GM12878 (cell line): ENCODE measurements at regions not wholly inside any gene's neighbourhood (a gene's known extent, or its start where the extent isn't known, plus 50 kb on each side); places are given as distances from the start of the nearest gene placed in this dataset.
"Not testable (repeated sequence)": the region's sequence is repeated elsewhere in the genome, so short reads cannot be mapped to it uniquely, and the experiment has no call there.

Source experiments
- CEBPB ChIP-seq, 2 experiments: fragments of 150-350 bp in 1 of 2; IDR thresholded peaks; 2 replicates each; pipeline ENCODE4 v1.6.1; 2012 to 2014; ENCODE audit warnings: low read depth in 2 of 2, low read length in 2 of 2, borderline replicate concordance in 1 of 2, inconsistent platforms in 1 of 2
- CTCF ChIP-seq, 3 experiments: IDR thresholded peaks in 2 of 3; conservative IDR thresholded peaks in 1 of 3; 2 replicates each; pipeline ENCODE4 v1.5.1; 2011; ENCODE audit warnings: low read depth in 3 of 3, low read length in 3 of 3, mild to moderate bottlenecking in 3 of 3, control low read depth in 2 of 3, moderate library complexity in 2 of 3, inconsistent platforms in 1 of 3, mixed read lengths in 1 of 3; ENCODE audit not compliant: control insufficient read depth in 2 of 3, insufficient read depth in 1 of 3; ENCODE audit errors: extremely low read depth in 1 of 3
- ETV6 ChIP-seq, 2 experiments: fragments of 450-650 bp in 1 of 2; IDR thresholded peaks in 1 of 2; conservative IDR thresholded peaks in 1 of 2; 2 replicates each; pipeline ENCODE4 v1.6.1; 2014; ENCODE audit warnings: antibody characterized with exemption in 1 of 2, borderline replicate concordance in 1 of 2, low read depth in 1 of 2, mild to moderate bottlenecking in 1 of 2, moderate library complexity in 1 of 2

GRCh38 chr7:6938284-6938683 lies 112.2 kb upstream of the CCZ1B start:
- TF ChIP-seq CTCF (IDR thresholded peaks at IDR 0.05 in 2 of 3, conservative IDR thresholded peaks at IDR 0.05 in 1 of 3; ENCODE audit: control insufficient read depth in 2 of 3, extremely low read depth in 1 of 3, insufficient read depth in 1 of 3, low read depth in 3 of 3, low read length in 3 of 3), result peak; percentile 28 to 32 (median 32); a peak in 4 of 6 replicates
- not testable (repeated sequence) for TF ChIP-seq ETV6 (conservative IDR thresholded peaks at IDR 0.05 in 1 of 2, IDR thresholded peaks at IDR 0.05 in 1 of 2; ENCODE audit: borderline replicate concordance in 1 of 2, low read depth in 1 of 2); CEBPB (IDR thresholded peaks at IDR 0.05; ENCODE audit: borderline replicate concordance in 1 of 2, low read depth in 2 of 2, low read length in 2 of 2)
